HFFc6 (cell line): ENCODE measurements at regions not wholly inside any gene's neighbourhood (a gene's known extent, or its start where the extent isn't known, plus 50 kb on each side); places are given as distances from the start of the nearest gene placed in this dataset.

Source experiments
- DNase-seq: peaks from one replicate; pipeline ENCODE4 v3.0.0-alpha.2; 2018
- H3K27ac Mint-ChIP-seq: 2 replicates; pipeline ENCODE4 v1.8.0; 2020; ENCODE audit warnings: mild to moderate bottlenecking, mixed read lengths
- H3K27me3 Mint-ChIP-seq: 2 replicates; pipeline ENCODE4 v1.8.0; 2021; ENCODE audit warnings: mild to moderate bottlenecking, moderate library complexity, mixed read lengths; ENCODE audit not compliant: insufficient read depth
- H3K36me3 Mint-ChIP-seq: 2 replicates; pipeline ENCODE4 v1.8.0; 2021; ENCODE audit warnings: low read depth, mixed read lengths
- H3K4me1 Mint-ChIP-seq: 2 replicates; pipeline ENCODE4 v1.8.0; 2020; ENCODE audit warnings: low read depth, mixed read lengths
- H3K4me3 Mint-ChIP-seq: 2 replicates; pipeline ENCODE4 v1.8.0; 2020; ENCODE audit warnings: mild to moderate bottlenecking, moderate library complexity, mixed read lengths
- H3K9me3 Mint-ChIP-seq: 2 replicates; pipeline ENCODE4 v1.8.0; 2020; ENCODE audit warnings: mild to moderate bottlenecking, mixed read lengths
- TF ChIP-seq, protein P1 (sequence below): fragments of 200-600 bp; sonication (generic); IDR thresholded peaks from 2 replicates; pipeline ENCODE4 v1.5.0; 2021; ENCODE audit warnings: antibody characterized with exemption, mild to moderate bottlenecking

DNA sequence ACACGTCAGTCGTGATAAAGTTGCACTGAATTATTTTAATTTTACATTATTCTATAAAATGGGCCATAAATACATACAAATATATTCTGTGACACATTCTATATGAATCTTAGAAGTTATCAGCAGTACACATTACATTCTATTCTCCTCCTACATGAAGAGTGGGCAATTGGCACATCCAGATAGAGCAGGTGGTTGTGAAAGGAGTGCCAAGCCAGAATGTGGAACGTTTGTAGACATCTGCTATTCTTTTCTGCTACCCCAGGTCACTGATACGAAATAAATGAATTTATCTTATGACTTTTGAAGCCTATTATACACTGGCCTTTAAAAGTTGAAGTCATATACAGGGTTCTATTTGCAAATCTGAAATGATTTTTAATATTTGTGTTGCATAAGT is 373.2 kb downstream of the PCDH17 start:
- no peak for DNase-seq
- Mint-ChIP-seq H3K27me3 (no peaks in the 10 kb centered on the region), H3K4me1 (no peaks in the 10 kb centered on the region), H3K27ac (no peak overlapping the region), H3K4me3 (no peak overlapping the region), H3K9me3 (peaks cover 35% of the 10 kb centered on the region), H3K36me3 (no peaks in the 10 kb centered on the region)
- TF ChIP-seq, protein P1, sequence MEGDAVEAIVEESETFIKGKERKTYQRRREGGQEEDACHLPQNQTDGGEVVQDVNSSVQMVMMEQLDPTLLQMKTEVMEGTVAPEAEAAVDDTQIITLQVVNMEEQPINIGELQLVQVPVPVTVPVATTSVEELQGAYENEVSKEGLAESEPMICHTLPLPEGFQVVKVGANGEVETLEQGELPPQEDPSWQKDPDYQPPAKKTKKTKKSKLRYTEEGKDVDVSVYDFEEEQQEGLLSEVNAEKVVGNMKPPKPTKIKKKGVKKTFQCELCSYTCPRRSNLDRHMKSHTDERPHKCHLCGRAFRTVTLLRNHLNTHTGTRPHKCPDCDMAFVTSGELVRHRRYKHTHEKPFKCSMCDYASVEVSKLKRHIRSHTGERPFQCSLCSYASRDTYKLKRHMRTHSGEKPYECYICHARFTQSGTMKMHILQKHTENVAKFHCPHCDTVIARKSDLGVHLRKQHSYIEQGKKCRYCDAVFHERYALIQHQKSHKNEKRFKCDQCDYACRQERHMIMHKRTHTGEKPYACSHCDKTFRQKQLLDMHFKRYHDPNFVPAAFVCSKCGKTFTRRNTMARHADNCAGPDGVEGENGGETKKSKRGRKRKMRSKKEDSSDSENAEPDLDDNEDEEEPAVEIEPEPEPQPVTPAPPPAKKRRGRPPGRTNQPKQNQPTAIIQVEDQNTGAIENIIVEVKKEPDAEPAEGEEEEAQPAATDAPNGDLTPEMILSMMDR = no peak

DNA sequence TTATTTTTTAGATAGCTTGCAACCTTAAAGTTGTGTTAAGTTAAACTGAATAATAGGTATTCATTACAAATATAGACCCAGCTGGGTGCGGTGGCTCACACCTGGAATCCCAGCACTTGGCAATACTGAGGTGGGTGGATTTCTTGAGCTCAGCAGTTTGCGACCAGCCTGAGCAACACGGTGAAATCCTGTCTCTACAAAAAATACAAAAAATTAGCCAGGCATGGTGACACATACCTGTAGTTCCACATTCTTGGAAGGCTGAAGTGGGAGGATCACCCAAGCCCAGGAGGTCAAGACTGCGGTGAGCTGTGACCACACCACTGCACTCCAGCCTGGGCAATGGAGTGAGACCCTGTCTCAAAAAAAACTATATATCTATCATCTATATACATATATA is 386.5 kb downstream of the PCDH17 start:
- DNase-seq = no peak
- H3K27ac Mint-ChIP-seq = no peak overlapping the region
- no peaks in the 10 kb centered on the region for H3K36me3 Mint-ChIP-seq
- H3K4me1 Mint-ChIP-seq = no peaks in the 10 kb centered on the region
- H3K4me3 Mint-ChIP-seq = no peak overlapping the region
- H3K9me3 Mint-ChIP-seq = peaks cover 20% of the 10 kb centered on the region
- TF ChIP-seq, protein P1 = no peak
- 0 out of 2 replicates have a peak, but pooled peaks cover 1% of the 10 kb centered on the region for H3K27me3 Mint-ChIP-seq

DNA sequence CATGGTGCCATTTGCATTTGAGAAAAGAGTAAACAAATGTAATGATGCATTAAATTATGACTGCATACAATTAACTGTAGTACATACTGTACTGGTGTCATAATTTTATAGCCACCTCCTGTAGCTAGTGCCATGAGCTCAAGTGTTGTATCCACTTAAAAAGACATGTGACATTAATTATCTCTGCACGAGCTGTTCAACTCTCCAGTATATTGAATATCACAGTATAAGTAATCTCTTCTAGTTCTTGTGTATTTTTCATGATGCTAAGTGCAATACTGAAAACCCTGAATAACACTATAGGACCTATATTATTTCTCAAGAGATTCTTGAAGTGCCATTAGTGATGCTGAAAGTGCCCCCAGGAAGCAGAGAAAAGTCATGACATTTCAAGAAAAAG is 387.3 kb downstream of the PCDH17 start:
- Mint-ChIP-seq H3K9me3 (peaks cover 22% of the 10 kb centered on the region; the same call in 1 of the 2 replicates), H3K4me3 (no peak overlapping the region), H3K27me3 (0 out of 2 replicates have a peak, but pooled peaks cover 1% of the 10 kb centered on the region), H3K36me3 (no peaks in the 10 kb centered on the region), H3K4me1 (no peaks in the 10 kb centered on the region), H3K27ac (no peak overlapping the region)
- TF ChIP-seq, protein P1 = no peak
- DNase-seq = no peak

- Mint-ChIP-seq H3K4me3 (no peak overlapping the region), H3K4me1 (no peaks in the 10 kb centered on the region), H3K27me3 (no peaks in the 10 kb centered on the region), H3K27ac (no peak overlapping the region), H3K36me3 (no peaks in the 10 kb centered on the region), H3K9me3 (peaks cover 31% of the 10 kb centered on the region)
- TF ChIP-seq, protein P1 = no peak
- DNase-seq = no peak
Measured at GRCh38 chr13:58024103-58024502, 392.6 kb downstream of the PCDH17 start.

DNA sequence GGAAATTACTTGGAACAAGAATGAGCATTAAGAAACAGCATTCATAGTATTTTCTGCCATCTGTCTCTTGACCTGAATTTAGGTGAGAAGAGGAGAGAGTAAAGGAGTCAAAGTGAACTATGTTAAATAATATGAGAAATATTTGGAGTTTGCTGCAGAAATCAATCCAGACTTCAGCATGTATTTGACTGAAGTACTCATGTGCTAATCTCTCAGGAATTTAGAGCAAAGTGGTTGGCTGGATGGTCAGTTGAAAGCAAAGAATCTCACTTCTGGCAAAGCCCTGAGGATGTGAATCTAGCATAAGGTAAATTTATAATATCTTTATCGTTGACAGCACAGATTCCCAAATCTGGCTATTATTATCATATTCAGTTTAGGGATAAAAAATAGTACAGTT is 394.3 kb downstream of the PCDH17 start:
- H3K4me1 Mint-ChIP-seq = no peaks in the 10 kb centered on the region

More for the DNA sequence above, 394.3 kb downstream of the PCDH17 start:
- DNase-seq = no peak
- Mint-ChIP-seq H3K9me3 (peaks cover 34% of the 10 kb centered on the region), H3K27me3 (no peaks in the 10 kb centered on the region), H3K4me3 (no peak overlapping the region), H3K36me3 (no peaks in the 10 kb centered on the region), H3K27ac (no peak overlapping the region)
- TF ChIP-seq, protein P1 = no peak
